HL-60 (cell line): ENCODE measurements at regions not wholly inside any gene's neighbourhood (a gene's known extent, or its start where the extent isn't known, plus 50 kb on each side); places are given as distances from the start of the nearest gene placed in this dataset.

ENCODE experiments used
- DNase-seq, 2 experiments: peaks; one replicate each; pipeline ENCODE4 v3.0.0-alpha.2; 2010 to 2020; ENCODE audit warnings: low read depth in 1 of 2, low spot score in 1 of 2
- H3K27ac ChIP-seq: fragments of 250-450 bp; sonication (Bioruptor Pico); replicated peaks from 2 replicates; pipeline ENCODE4 v1.5.1; 2020; ENCODE audit warnings: mild to moderate bottlenecking, moderate library complexity
- H3K27me3 ChIP-seq: fragments of 250-450 bp; sonication (Bioruptor Pico); 2 replicates; pipeline ENCODE4 v1.5.1; 2021; ENCODE audit warnings: mild to moderate bottlenecking, moderate library complexity; ENCODE audit not compliant: insufficient read depth, poor library complexity, severe bottlenecking
- H3K4me3 ChIP-seq: replicated peaks from 2 replicates; pipeline ENCODE4 v1.5.1; 2011; ENCODE audit warnings: mild to moderate bottlenecking, control low read depth, low read length; ENCODE audit not compliant: insufficient read depth
- GABPA ChIP-seq: IDR thresholded peaks from 2 replicates; pipeline ENCODE4 v1.6.1; 2012; ENCODE audit warnings: low read depth
- POLR2AphosphoS5 ChIP-seq: IDR thresholded peaks from 2 replicates; pipeline ENCODE4 v1.6.1; 2012; ENCODE audit warnings: low read depth
- REST ChIP-seq: IDR thresholded peaks from 2 replicates; pipeline ENCODE4 v1.6.1; 2012; ENCODE audit warnings: low read depth; ENCODE audit not compliant: insufficient replicate concordance
- SPI1 ChIP-seq: IDR thresholded peaks from 2 replicates; pipeline ENCODE4 v1.6.1; 2012; ENCODE audit warnings: low read depth, mild to moderate bottlenecking, borderline replicate concordance
- TF ChIP-seq, protein P1 (sequence below): IDR thresholded peaks from one replicate; pipeline ENCODE4 v1.5.1; 2011; ENCODE audit warnings: low read length, control low read depth, inconsistent platforms; ENCODE audit not compliant: insufficient read depth

GRCh38 chr4:54958236-54958635, 167.2 kb downstream of the KDR start:
- no peak overlapping the region for H3K27ac ChIP-seq
- no peak for TF ChIP-seq GABPA
- no peak for TF ChIP-seq SPI1
- no peak for TF ChIP-seq POLR2AphosphoS5
- TF ChIP-seq, protein P1, sequence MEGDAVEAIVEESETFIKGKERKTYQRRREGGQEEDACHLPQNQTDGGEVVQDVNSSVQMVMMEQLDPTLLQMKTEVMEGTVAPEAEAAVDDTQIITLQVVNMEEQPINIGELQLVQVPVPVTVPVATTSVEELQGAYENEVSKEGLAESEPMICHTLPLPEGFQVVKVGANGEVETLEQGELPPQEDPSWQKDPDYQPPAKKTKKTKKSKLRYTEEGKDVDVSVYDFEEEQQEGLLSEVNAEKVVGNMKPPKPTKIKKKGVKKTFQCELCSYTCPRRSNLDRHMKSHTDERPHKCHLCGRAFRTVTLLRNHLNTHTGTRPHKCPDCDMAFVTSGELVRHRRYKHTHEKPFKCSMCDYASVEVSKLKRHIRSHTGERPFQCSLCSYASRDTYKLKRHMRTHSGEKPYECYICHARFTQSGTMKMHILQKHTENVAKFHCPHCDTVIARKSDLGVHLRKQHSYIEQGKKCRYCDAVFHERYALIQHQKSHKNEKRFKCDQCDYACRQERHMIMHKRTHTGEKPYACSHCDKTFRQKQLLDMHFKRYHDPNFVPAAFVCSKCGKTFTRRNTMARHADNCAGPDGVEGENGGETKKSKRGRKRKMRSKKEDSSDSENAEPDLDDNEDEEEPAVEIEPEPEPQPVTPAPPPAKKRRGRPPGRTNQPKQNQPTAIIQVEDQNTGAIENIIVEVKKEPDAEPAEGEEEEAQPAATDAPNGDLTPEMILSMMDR = no peak
- no peak for TF ChIP-seq REST
- no peak overlapping the region for H3K4me3 ChIP-seq
- DNase-seq = no peak
- H3K27me3 ChIP-seq = no peaks in the 10 kb centered on the region

- no peak overlapping the region for H3K4me3 ChIP-seq
- H3K27me3 ChIP-seq = no peaks in the 10 kb centered on the region
- H3K27ac ChIP-seq = no peak overlapping the region
- no peak for TF ChIP-seq SPI1
- no peak for TF ChIP-seq REST
- TF ChIP-seq, protein P1 = no peak
- TF ChIP-seq GABPA = no peak
- no peak for TF ChIP-seq POLR2AphosphoS5
- DNase-seq = no peak
These were observed 170.6 kb downstream of the KDR start for GRCh38 chr4:54954656-54955388.

- DNase-seq = no peak
- Histone ChIP-seq H3K4me3 (no peak overlapping the region), H3K27ac (no peak overlapping the region), H3K27me3 (no peaks in the 10 kb centered on the region)
- TF ChIP-seq POLR2AphosphoS5 (no peak), REST (no peak), SPI1 (no peak), GABPA (no peak)
- TF ChIP-seq, protein P1 = no peak
These were observed 178.7 kb downstream of the KDR start for GRCh38 chr4:54946741-54947140.
